GM12878 (cell line): ENCODE measurements at regions not wholly inside any gene's neighbourhood (a gene's known extent, or its start where the extent isn't known, plus 50 kb on each side); places are given as distances from the start of the nearest gene placed in this dataset.
"Not testable (repeated sequence)": the region's sequence is repeated elsewhere in the genome, so short reads cannot be mapped to it uniquely, and the experiment has no call there.

Source experiments
- ATAC-seq: fragments of 200-7000 bp; cut with Tn5 transposase; 3 replicates; pipeline ENCODE4 v1.9.1; 2020; ENCODE audit warnings: mild to moderate bottlenecking, moderate library complexity
- BruUV-seq: library from RNA; stranded (reverse); fragments of 400-500 nt; replicated peaks from 2 replicates; lab custom pipeline; 2021; lab: Mats Ljungman, UMichigan
- CTCF ChIA-PET: fragments of 300-600 bp; sonication (Branson Sonifier 250); formaldehyde crosslinking; extraction: SDS; loops from one replicate; lab custom pipeline; 2021; ENCODE audit warnings: inconsistent platforms; lab: Yijun Ruan, JAX
- POLR2A ChIA-PET: fragments of 350-600 bp; formaldehyde crosslinking; extraction: SDS; loops from one replicate; lab custom pipeline; 2021; ENCODE audit warnings: inconsistent platforms; lab: Charles Lee
- RAD21 ChIA-PET: fragments of 300-600 bp; sonication (Branson Sonifier 250); formaldehyde crosslinking; loops from one replicate; lab custom pipeline; 2023; ENCODE audit warnings: antibody characterized with exemption; ENCODE audit not compliant: unreplicated experiment; lab: Charles Lee
- SMC1A ChIA-PET: fragments of 300-600 bp; sonication (Branson Sonifier 250); formaldehyde crosslinking; loops from one replicate; lab custom pipeline; 2023; ENCODE audit not compliant: unreplicated experiment, uncharacterized antibody; lab: Charles Lee
- DNase-seq: peaks from one replicate; pipeline ENCODE4 v3.0.0-alpha.2; 2011; ENCODE audit warnings: low read depth, low spot score
- FAIRE-seq: peaks from 3 replicates; lab custom pipeline; 2011; peaks lifted over from hg19 to GRCh38; lab: Jason Lieb, UNC
- H2AFZ ChIP-seq: 2 replicates; pipeline ENCODE4 v1.6.0; 2011; ENCODE audit warnings: low read depth, low read length, control low read depth; ENCODE audit not compliant: control insufficient read depth
- H3K27ac ChIP-seq: 2 replicates; pipeline ENCODE4 v1.5.1; 2011; ENCODE audit warnings: control low read depth; ENCODE audit not compliant: control insufficient read depth, insufficient read depth
- H3K27me3 ChIP-seq, 2 experiments: replicated peaks in 1 of 2; 2 replicates each; pipeline versions ENCODE4 v1.6.0 to v1.6.1; 2011; ENCODE audit warnings: low read length in 1 of 2; ENCODE audit not compliant: control insufficient read depth in 2 of 2, insufficient read depth in 2 of 2
- H3K36me3 ChIP-seq, 2 experiments: 2 replicates each; pipeline ENCODE4 v1.5.1; 2011; ENCODE audit warnings: low read length in 1 of 2; ENCODE audit not compliant: control insufficient read depth in 2 of 2, insufficient read depth in 2 of 2
- H3K4me1 ChIP-seq: 2 replicates; pipeline ENCODE4 v1.6.1; 2011; ENCODE audit warnings: mild to moderate bottlenecking, low read length, moderate library complexity, mixed read lengths; ENCODE audit not compliant: control insufficient read depth, insufficient read depth
- H3K4me2 ChIP-seq: 2 replicates; pipeline ENCODE4 v1.6.0; 2011; ENCODE audit warnings: control low read depth; ENCODE audit not compliant: control insufficient read depth, insufficient read depth
- H3K4me3 ChIP-seq: fragments of 200-600 bp; sonication (generic); 2 replicates; pipeline ENCODE4 v1.5.1; 2016
- H3K79me2 ChIP-seq: 2 replicates; pipeline ENCODE4 v1.6.0; 2011; ENCODE audit warnings: low read length; ENCODE audit not compliant: control insufficient read depth, insufficient read depth
- H3K9ac ChIP-seq: 2 replicates; pipeline ENCODE4 v1.8.0; 2011; ENCODE audit warnings: low read length, control low read depth, mixed read lengths; ENCODE audit not compliant: control insufficient read depth, insufficient read depth
- H3K9me3 ChIP-seq: replicated peaks from 3 replicates; pipeline ENCODE4 v1.5.1; 2011; ENCODE audit warnings: mild to moderate bottlenecking, low read length; ENCODE audit not compliant: control insufficient read depth, insufficient read depth
- H4K20me1 ChIP-seq: 2 replicates; pipeline ENCODE4 v1.6.0; 2011; ENCODE audit not compliant: control insufficient read depth, insufficient read depth
- WGBS: methylation state at CpG from one replicate; pipeline ENCODE4 v1.1.6; 2016; ENCODE audit warnings: low lambda C conversion rate; ENCODE audit not compliant: insufficient replicate concordance, insufficient coverage; ENCODE audit errors: missing lambda C conversion rate; 5-methylcytosine and 5-hydroxymethylcytosine counted together
- in situ Hi-C: fragments of 300-500 bp; cut with MboI; formaldehyde crosslinking; loops from 9 replicates; pipeline ENCODE4 v1.14.3; 2018; ENCODE audit warnings: mixed read lengths
- intact Hi-C: fragments of 100-400 bp; cut with micrococcal nuclease; formaldehyde crosslinking; loops from one replicate; pipeline ENCODE4 v1.14.2; 2022; ENCODE audit not compliant: unreplicated experiment

- H3K27ac ChIP-seq, BruUV-seq, ATAC-seq, DNase-seq, H3K4me3 ChIP-seq, intact Hi-C loops, H3K27me3 ChIP-seq, H3K9ac ChIP-seq, POLR2A ChIA-PET, H3K79me2 ChIP-seq, H3K4me2 ChIP-seq, H3K36me3 ChIP-seq, CTCF ChIA-PET, H2AFZ ChIP-seq, H4K20me1 ChIP-seq, H3K9me3 ChIP-seq, RAD21 ChIA-PET, FAIRE-seq, in situ Hi-C loops, H3K4me1 ChIP-seq, SMC1A ChIA-PET: not testable (repeated sequence)
- WGBS, result 2% methylated on average over 3 of the region's 3 CpGs
Measured at GRCh38 chr1:121032878-121033494, 143.4 kb downstream of the PPIAL4A start.

GRCh38 chr1:121036792-121037191 is 147.2 kb downstream of the PPIAL4A start:
- H3K36me3 ChIP-seq, BruUV-seq, H3K27ac ChIP-seq, DNase-seq, FAIRE-seq, intact Hi-C loops, POLR2A ChIA-PET, H4K20me1 ChIP-seq, H3K79me2 ChIP-seq, ATAC-seq, H3K27me3 ChIP-seq, H3K9me3 ChIP-seq, H3K9ac ChIP-seq, H3K4me2 ChIP-seq, RAD21 ChIA-PET, H3K4me3 ChIP-seq, H3K4me1 ChIP-seq, SMC1A ChIA-PET, H2AFZ ChIP-seq, CTCF ChIA-PET, in situ Hi-C loops: not testable (repeated sequence)
- WGBS, result no CpG with 5 or more reads among the region's 4 CpGs

- WGBS, result 14% methylated on average over 1 of the region's 4 CpGs
- H3K9ac ChIP-seq, CTCF ChIA-PET, SMC1A ChIA-PET, H3K79me2 ChIP-seq, intact Hi-C loops, H3K4me1 ChIP-seq, FAIRE-seq, RAD21 ChIA-PET, POLR2A ChIA-PET, ATAC-seq, H3K27me3 ChIP-seq, in situ Hi-C loops, H3K4me2 ChIP-seq, H3K27ac ChIP-seq, DNase-seq, H4K20me1 ChIP-seq, H3K4me3 ChIP-seq, H2AFZ ChIP-seq, H3K9me3 ChIP-seq, H3K36me3 ChIP-seq, BruUV-seq: not testable (repeated sequence)
Measured at GRCh38 chr1:121040974-121041373, 143.2 kb downstream of the FAM72B start.

- ATAC-seq, RAD21 ChIA-PET, H3K4me1 ChIP-seq, H3K9me3 ChIP-seq, H3K4me2 ChIP-seq, H3K27me3 ChIP-seq, H3K4me3 ChIP-seq, in situ Hi-C loops, SMC1A ChIA-PET, POLR2A ChIA-PET, FAIRE-seq, H2AFZ ChIP-seq, H3K79me2 ChIP-seq, BruUV-seq, H4K20me1 ChIP-seq, H3K36me3 ChIP-seq, DNase-seq, intact Hi-C loops, H3K9ac ChIP-seq, CTCF ChIA-PET, H3K27ac ChIP-seq: not testable (repeated sequence)
- WGBS, result 29% methylated on average over 3 of the region's 3 CpGs
Measured at GRCh38 chr1:121041497-121041896, 142.6 kb downstream of the FAM72B start.
